Activated CD8-positive, alpha-beta memory T cell treated with anti-CD3 and anti-CD28 coated beads for 48 hours (primary cell): ENCODE measurements at regions not wholly inside any gene's neighbourhood (a gene's known extent, or its start where the extent isn't known, plus 50 kb on each side); places are given as distances from the start of the nearest gene placed in this dataset.

Source experiments
- DNase-seq, 3 experiments: peaks; one replicate each; pipeline ENCODE4 v3.0.0-alpha.2; 2020; ENCODE audit warnings: low read depth in 2 of 3, low spot score in 2 of 3

DNA sequence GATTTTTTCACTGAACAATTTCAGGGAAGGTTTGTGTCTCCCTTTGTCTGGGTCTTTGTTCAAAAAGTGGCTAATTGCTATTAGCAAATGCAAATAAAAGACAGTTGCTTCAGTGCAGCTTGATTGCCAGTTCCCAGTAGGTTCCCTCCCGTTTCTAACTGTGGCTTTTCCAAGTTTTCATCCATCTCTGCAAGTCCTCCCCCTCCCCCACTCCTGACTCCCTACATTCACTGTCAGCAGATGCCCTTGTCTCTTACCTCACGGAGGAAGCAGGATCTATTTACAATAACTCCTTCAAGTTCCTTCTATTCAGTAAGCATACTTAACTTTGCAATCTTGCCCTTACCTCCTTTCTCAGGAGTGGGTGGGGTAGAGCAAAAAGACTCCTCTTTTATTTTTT lies 55.4 kb upstream of the SCEL start:
- DNase-seq, result no peak

DNA sequence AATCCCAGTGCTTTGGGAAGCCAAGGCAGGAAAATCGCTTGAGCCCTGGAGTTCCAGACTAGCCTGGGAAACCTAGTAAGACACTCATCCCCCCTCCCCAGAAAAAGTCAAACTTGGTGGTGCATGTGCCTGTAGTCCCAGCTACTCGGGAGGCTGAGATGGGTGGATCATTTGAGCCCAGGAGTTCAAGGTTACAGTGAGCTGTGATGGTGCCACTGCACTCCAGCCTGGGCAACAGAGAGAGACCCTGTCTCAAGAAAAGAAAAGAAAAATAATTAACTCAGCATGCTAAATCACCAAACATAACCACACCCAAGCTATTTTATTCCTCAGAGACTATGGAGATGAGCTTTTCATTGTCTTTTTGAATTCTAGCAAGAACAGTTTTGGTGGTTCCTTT lies 56.2 kb upstream of the SCEL start:
- no peak for DNase-seq

DNA sequence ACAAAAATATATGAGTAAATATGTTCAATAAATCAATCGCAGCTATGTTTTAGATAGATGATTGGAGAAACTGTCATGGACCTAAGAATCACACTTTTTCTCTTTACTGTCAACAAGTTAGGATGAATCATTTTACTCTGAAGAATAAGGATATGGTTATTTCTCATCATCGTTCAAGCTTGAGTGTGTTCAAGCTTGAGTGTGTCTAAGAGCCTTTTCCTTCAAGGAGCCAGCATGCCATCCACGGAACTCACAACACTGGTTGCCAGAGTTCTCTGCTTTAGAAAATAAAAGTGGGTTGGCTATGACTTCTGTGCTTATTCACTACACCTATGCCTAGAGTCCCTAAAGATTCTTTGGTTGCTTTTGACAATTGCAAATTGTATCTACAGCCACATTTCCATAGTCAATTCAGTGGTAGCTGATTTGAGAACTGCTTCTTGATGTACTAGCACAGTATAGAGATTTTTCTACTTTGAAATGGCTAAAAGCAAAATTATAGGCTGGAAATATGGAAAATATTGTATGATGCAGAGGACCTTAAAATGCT lies 58.1 kb upstream of the SCEL start:
- no peak for DNase-seq

DNA sequence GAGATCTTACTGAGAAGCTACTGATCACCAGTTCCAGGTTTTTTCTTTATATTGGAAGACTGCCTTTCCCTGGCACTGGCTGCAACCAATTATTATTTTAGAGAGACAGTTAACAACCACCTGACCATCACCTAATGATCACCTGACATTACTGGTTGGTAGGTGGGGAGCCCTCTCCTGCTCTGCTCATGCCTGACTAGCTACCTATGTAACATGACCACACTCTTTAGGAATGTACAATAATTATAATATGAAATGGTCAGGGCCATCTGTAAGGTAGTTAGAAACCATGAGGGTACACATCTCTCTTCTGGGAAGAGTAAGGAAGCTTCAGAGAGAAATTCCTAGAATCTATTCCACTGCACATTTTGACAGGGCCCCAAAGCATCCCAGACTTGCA lies 59.0 kb upstream of the SCEL start:
- no peak for DNase-seq

DNA sequence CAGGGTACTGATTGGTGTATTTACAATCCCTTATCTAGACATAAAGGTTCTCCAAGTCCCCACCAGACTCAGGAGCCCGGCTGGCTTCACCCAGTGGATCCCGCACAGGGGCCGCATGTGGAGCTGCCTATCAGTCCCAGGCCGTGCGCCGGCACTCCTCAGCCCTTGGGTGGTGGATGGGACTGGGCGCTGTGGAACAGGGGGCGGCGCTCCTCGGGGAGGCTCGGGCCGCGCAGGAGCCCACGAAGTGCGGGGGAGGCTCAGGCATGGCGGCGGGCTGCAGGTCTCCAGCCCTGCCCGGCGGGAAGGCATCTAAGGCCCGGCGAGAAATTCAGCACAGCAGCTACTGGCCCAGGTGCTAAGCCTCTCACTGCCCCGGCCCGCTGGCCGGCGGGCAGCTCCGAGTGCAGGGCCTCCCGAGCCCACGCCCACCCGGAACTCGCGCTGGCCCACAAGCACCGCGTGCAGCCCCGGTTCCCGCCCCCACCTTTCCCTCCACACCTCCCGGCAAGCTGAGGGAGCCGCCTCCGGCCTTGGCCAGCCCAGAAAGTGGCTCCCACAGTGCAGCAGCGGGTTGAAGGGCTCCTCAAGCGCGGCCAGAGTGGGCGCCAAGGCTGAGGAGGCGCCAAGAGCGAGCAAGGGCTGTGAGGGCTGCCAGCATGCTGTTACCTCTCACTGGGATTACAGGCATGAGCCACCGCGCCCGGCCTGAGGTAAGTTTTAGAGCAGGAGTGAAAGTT lies 60.0 kb upstream of the SCEL start:
- DNase-seq, result no peak

DNA sequence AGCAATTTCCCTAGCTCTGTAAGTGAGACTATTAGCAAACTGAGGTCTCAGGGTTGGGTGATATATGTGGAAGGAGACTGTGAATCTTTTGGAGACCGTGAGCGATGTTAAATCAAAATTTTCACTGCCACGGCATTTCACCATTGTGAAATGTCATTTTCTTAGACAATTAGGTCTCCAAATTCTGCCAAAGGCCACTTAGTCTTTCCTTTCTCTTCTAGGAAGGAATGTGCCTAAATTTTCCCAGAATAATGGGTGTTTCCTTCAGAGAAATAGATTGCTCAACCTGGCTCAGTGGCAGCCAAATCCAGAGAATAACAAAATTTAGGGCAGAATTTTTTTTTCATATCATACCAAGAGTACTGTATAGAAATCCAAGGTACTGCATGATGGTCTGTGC lies 64.5 kb upstream of the SCEL start:
- DNase-seq, result no peak

DNA sequence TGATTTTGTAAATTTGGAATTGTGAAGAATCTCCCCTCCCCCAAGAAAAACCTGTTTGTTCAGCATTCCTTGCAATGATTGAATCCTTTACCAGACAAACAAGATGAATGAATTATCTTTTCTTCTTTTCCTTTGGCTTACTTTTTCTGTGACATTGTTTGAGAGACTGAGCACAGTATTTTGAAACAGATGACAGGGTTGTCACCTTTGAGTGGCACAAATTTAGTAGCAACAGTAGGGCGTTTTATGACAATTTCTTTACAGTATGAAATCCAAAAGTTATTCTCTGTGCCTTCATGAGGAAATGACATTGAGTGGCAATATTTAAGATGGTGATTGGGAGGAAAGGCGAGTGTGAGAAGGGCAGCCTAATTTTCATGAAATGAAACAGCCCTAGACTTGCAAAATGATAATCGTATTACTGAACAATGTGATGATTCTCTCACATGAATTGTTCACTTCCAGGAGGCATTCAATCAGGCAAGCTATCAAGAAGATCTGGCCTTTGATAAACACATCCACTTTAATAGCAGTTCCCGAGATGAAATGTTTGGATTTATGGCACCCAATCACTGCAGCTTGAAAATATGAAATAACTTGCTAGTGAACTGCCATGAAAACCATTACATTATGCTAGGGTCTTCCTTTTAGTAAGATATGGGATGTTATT lies 68.6 kb upstream of the SCEL start:
- no peak for DNase-seq

DNA sequence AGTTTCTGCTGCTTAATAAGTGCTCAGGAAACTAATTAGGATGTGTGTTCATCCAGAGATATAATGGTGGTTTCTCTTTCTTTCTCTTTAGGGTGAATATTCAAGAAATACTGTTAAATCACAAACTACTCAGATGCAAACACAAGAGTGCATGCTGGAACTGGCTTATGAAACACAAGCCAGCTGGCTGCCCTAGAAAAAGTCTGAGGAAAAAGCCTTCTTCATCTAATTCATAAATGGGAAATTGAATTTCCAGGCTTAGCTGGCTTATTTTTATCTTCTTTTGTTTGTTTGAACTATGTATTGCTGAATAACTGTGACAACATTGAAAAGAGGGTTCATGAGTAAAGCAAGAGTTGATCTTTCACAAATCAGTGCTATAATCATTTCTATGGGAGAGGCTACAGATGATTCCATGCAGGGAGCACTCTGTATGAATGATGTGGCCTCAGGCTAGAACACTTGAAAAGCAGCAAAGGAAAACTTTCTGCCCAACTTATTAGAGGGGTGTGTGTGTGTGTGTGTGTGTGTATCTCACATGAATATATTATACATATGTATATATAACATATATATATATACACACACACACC lies 69.8 kb upstream of the SCEL start:
- no peak for DNase-seq

DNA sequence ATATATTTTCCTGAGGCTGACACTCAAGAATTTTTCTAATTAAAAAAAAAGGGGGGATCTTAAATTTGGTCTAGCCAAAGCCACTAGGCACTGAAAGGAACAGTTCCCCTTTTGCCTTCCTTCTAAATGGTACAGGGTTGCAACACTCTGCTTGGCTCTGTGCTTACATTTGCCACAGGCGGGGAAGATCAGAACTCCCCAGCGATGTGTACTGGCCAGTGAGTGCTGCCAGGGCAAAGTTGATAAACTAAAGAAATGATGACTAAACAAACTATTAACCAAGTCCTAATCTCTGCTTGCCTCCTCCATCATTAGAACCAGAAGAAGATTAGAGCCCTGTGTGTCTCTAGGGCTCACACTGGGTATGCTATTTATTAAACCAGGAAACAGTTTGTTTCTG lies 75.3 kb upstream of the SCEL start:
- no peak for DNase-seq

DNA sequence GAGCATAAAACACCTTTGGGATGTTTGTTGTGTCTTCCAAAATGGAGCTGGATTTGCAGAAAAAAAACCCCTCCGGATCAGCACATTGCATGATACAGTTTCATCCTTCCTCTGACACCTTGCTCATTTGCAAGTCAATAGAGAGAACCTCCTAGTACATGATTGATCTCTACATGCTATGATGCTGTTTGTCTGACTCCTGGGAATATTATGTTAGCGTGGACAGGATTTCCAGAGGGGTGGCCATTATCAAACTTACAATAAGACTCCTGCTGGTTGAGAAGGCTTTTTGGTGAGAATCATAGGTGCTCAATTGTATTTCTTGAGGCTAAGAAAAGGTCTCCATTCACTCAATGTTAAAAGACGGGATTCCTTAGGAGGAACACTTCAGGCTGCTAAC lies 75.9 kb upstream of the SCEL start:
- no peak for DNase-seq

DNA sequence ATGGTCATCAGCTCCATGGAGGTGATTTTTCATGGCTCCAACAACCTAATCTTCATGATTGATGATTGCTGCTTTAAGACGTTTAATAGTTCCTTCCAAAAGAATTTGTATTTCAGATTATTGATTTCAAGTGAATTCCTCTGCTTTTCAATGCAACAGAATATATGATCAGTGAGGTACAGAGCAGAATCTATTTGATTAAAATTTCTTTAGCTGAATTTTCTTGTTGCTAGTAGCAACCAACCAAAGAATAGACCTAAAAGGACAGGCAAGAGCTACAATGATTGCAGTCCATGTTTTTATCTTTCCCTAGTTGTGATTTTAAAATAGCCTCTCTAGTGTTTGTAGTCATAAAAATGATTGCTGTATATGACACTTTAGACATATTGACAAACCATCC lies 76.8 kb upstream of the SCEL start:
- no peak for DNase-seq

DNA sequence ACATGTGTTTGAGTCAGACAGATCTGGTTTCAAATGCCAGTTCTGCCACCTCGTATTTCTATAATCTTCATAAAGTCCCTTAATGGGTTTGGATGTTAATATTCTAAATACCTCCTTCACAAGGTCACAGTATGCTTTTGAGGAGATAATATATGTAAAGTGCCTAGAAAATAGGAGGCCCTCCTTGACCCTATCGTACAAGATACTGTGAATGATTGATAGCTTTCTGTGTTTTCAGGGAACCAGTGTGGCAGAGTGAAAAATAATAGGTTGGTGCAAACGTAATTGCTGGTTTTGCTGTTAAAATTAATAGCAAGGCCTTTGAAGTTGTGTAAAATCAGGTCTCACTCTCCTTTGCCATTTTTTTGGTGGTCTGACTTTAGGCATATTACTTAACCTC lies 77.5 kb upstream of the SCEL start:
- no peak for DNase-seq

DNA sequence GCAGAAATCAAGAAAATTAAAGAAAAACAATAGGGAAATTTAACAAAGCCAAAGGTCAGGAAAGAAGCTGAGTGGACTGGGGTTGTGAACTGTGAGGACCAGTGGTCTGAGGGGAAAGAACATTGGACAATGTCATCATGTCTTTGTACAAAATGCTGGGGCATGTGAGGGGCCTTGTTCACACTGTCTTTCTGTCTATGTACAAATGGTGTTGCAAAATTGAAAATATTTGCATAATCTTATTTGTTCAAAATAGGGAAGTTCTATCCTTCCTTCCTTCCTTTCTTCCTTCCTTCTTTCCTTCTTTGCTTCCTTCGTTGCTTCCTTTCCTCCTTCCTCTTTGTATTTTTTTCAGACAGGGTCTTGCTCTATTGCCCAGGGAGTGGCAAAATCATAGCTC lies 79.2 kb upstream of the SCEL start:
- no peak for DNase-seq

DNA sequence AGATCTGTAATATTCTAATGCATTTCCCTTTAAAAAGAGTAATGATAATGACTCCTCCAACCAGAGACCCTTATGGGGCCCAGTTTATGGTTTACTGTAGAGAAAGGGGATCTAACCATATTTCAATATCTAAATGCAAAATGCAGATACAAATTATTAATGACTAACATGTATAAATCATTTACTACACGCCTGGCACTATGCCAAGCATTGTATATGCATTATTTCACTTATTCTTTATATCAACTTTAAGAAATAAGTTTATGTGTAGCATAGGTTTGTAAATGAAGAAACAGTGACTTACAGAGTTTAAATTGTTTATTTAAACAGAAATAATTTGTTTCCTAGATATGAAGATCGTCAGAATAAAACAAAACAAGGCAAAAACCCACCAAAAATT lies 86.2 kb upstream of the SCEL start:
- DNase-seq, result no peak

DNA sequence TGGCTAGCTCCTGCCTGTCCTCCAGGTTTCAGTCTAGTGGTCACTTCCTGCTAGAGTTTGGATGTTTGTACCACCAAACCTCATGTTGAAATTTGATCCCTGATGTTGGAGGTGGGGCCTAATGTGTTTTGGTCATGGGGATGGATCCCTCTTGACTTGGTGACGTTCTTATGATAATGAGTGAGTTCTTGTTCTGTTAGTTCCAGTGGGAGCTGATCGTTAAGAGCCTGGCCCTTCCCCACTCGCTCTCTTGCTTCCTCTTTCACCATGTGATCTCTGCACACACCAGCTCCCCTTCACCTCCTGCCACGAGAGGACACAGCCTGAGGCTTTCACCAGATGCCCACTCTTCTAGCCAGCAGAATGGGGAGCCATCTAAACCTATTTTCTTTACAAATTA lies 86.8 kb upstream of the SCEL start:
- DNase-seq, result no peak

DNA sequence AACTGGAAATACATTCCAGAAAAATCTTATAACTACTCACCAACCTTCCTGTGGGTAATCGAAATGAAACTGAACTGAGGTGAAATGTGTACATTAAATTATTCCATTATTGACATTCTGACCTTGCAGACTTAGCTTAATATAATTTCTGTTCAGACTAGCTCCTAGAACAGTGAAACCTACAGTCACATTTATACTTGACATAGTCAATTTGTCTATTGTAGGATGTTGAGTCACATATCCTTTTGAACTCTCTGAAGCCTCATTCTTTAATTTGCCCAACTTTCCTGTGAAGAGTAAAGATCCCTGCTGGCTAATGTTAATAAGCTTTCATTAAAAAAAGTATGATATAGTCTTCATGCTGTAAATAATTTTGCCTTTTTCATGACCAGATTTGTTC lies 92.0 kb upstream of the SCEL start:
- no peak for DNase-seq

DNA sequence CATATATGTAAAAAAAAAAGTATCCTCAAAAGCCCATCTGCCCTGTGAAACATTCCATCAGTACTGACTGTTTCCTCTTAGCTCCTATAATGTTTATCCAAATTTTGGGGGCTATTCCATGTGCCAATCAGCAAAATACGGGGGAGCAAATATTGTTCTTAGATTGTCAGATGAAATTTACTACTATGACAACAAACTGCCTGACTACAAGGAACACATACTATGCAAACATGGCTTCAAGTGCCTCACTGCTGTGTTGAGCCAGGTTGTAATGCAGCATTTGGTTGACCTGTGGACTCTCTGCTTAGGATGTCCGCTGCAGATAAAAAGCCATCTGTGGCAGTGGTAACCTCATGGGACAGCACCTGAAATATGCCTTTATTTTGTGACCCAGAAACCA lies 98.2 kb upstream of the SCEL start:
- no peak for DNase-seq

DNA sequence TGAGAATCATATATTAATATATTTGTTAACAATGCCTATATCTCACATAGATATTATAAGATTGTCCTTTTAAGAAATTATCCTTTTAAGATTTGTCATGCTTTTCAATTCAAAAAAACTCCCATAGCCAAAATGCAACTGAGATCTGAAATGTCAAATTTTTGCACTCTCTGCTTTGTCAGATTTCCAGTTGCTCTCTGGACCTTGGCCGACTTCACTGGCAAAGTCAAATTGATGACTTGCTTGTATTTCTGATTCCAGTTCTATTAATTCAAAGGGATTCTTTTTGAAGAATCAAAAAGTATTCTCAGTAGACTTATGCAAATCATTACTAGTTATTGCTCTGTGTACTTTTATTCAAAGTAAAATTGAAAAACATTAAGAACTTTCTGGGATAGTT lies 101.2 kb upstream of the SCEL start:
- no peak for DNase-seq

DNA sequence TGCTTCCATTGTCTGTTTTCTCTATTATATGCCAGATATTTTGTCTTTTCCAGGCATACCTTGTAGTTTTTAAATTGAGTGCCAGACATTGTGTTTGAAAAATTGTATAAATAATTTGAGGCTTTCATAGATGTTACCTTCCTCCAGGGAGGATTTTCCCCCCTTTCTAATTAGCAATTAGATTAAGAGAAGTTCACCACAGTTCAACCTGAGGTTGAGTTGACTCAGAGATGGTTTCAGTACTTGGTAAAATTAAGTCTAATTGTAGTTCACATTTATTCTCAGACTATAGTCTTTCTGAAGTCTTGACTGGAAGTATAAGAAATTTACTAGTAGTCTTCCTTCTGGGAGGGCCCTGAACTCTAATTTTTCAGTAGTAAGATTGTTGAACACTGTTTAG lies 104.1 kb upstream of the SCEL start:
- DNase-seq, result no peak

DNA sequence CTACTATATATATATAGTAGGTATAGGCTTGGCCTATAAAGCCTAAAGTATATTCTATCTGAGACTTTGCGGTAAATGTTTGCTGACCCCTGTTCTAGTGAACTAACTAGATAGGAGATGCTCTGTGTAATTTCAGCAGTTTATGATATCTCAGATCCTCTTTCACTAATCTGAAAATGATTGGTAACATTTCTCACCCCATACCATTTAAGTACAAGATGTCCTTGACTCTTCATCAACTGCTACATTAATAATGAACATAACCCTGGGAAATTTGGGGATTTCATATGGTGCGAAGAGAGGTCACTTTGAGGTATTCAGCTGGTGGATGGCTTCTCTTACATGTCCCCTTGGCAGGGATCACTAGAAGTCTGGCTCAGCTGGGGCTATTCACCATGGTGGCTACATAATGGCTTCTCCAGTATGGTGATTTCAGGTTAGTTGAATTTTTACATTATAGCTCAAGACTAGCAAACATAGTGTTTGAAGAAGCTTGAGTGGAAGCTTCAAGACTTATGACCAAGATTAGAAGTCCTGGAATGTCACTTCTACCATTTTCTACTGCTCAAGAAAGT lies 103.6 kb upstream of the MYCBP2 start:
- DNase-seq, result no peak

DNA sequence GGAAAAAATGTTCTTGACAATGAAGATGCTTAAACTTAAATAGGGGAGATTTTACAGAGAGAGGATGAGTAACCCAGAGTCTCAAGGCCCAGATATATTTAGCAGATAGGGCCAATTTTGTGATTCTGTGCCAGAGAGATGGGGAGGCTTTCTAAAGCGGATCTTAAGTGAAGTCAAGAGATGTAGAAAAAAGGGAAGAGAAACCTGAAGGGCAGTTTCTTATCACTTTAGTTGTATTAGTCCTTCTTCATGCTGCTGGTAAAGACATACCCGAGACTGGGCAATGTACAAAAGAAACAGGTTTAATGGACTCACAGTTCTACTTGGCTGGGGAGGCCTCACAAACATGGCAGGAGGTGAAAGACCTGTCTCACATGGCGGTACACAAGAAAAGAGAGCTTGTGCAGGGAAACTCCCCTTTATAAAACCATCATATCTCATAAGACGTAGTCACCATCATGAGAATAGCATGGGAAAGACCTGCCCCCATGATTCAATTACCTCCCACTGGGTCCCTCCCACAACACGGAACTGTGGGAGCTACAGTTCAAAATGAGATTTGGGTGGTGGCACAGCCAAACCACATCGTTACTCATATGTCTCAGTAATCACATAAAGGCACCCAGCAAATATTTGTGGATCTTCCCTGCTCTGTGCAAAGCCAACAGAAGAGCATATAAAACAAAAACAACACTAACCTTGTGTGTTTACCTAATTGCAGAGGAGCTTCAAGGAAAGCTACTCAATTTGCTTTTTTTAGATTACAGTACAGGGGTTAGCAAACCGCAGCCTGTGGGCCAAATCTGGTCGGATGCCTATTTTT lies 102.6 kb upstream of the MYCBP2 start:
- DNase-seq, result peak in 1 of 3 experiments; percentile 38
